ENCODE measurements at regions not wholly inside any gene's neighbourhood (a gene's known extent, or its start where the extent isn't known, plus 50 kb on each side); places are given as distances from the start of the nearest gene placed in this dataset.

- Histone ChIP-seq H2BK12ac (ENCODE audit: insufficient read length, low read depth, low read length) (no peak overlapping the region), H4K20me1 (ENCODE audit: control insufficient read depth, insufficient read depth, insufficient read length) (no peaks in the 10 kb centered on the region), H3K4me2 (ENCODE audit: insufficient read depth, insufficient read length, low read length) (no peak overlapping the region), H4K91ac (ENCODE audit: insufficient read length, low read depth, low read length) (no peak overlapping the region), H3K23ac (ENCODE audit: insufficient read length, low read depth, low read length) (no peak overlapping the region), H3K56ac (ENCODE audit: insufficient read length, low read depth, low read length) (no peak overlapping the region), H2BK5ac (ENCODE audit: insufficient read length, low read length) (no peak overlapping the region), H3K14ac (ENCODE audit: insufficient read depth, low read length) (no peak overlapping the region), H3K79me1 (ENCODE audit: insufficient read depth, low read depth, low read length, poor library complexity, severe bottlenecking) (no peaks in the 10 kb centered on the region), H3K9ac (ENCODE audit: extremely low read depth, insufficient read length, low read length) (no peak overlapping the region), H2BK120ac (ENCODE audit: low read depth, low read length, poor library complexity, severe bottlenecking) (no peak overlapping the region), H2AFZ (ENCODE audit: low read length) (no peak overlapping the region), H2BK15ac (ENCODE audit: low read depth, low read length) (no peak overlapping the region), H3K23me2 (ENCODE audit: insufficient read length, low read depth, low read length, poor library complexity, severe bottlenecking) (no peaks in the 10 kb centered on the region), H3K27me3 (ENCODE audit: insufficient read depth, low read length) (no peaks in the 10 kb centered on the region), H2BK20ac (ENCODE audit: low read depth, low read length, poor library complexity, severe bottlenecking) (no peak overlapping the region), H3K27ac (ENCODE audit: insufficient read length, low read depth, low read length) (no peak overlapping the region), H4K5ac (ENCODE audit: insufficient read length, low read depth, low read length) (no peak overlapping the region), H3K9me3 (ENCODE audit: control insufficient read depth, low read depth, low read length) (peaks cover 2% of the 10 kb centered on the region), H4K8ac (replicated peaks; ENCODE audit: insufficient read length, low read depth, low read length) (no peak overlapping the region), H2AK5ac (ENCODE audit: insufficient read length, low read length) (no peak overlapping the region), H3T11ph (ENCODE audit: low read length) (no peak overlapping the region), H3K18ac (ENCODE audit: insufficient read length, low read depth, low read length) (no peak overlapping the region), H3K79me2 (ENCODE audit: insufficient read depth, low read length) (no peaks in the 10 kb centered on the region), H3K4me1 (ENCODE audit: insufficient read depth, low read length) (no peaks in the 10 kb centered on the region; the same call in 1 of the 2 replicates), H3K4ac (ENCODE audit: low read depth, low read length) (no peak overlapping the region)
- H3K4me1 Mint-ChIP-seq: peaks cover 21 to 26% of the 10 kb centered on the region in 2 experiments
- peaks cover 8% of the 10 kb centered on the region in 2 experiments for H3K9me3 Mint-ChIP-seq
- H3K27ac Mint-ChIP-seq: no peak overlapping the region
- no peaks in the 10 kb centered on the region for H3K27me3 Mint-ChIP-seq (ENCODE audit: low read depth)
- H3K4me3 Mint-ChIP-seq: no peak overlapping the region
- peaks cover 8 to 16% (median 10%) of the 10 kb centered on the region in 3 experiments for H3K36me3 Mint-ChIP-seq (ENCODE audit: insufficient read depth in 1 of 3, low read depth in 3 of 3)
- no peak for DNase-seq
- TF ChIP-seq, protein P1, sequence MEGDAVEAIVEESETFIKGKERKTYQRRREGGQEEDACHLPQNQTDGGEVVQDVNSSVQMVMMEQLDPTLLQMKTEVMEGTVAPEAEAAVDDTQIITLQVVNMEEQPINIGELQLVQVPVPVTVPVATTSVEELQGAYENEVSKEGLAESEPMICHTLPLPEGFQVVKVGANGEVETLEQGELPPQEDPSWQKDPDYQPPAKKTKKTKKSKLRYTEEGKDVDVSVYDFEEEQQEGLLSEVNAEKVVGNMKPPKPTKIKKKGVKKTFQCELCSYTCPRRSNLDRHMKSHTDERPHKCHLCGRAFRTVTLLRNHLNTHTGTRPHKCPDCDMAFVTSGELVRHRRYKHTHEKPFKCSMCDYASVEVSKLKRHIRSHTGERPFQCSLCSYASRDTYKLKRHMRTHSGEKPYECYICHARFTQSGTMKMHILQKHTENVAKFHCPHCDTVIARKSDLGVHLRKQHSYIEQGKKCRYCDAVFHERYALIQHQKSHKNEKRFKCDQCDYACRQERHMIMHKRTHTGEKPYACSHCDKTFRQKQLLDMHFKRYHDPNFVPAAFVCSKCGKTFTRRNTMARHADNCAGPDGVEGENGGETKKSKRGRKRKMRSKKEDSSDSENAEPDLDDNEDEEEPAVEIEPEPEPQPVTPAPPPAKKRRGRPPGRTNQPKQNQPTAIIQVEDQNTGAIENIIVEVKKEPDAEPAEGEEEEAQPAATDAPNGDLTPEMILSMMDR (conservative IDR thresholded peaks at IDR 0.05): no peak
- no CpG with 5 or more reads among the region's 6 CpGs for WGBS (ENCODE audit: extremely low coverage, insufficient read length, low lambda C conversion rate)
Measured at GRCh38 chr11:121793916-121794315, 322.1 kb downstream of the BLID start.
